ENCODE measurements at regions not wholly inside any gene's neighbourhood (a gene's known extent, or its start where the extent isn't known, plus 50 kb on each side); places are given as distances from the start of the nearest gene placed in this dataset.
"Not testable (repeated sequence)": the region's sequence is repeated elsewhere in the genome, so short reads cannot be mapped to it uniquely, and the experiment has no call there.

DNA sequence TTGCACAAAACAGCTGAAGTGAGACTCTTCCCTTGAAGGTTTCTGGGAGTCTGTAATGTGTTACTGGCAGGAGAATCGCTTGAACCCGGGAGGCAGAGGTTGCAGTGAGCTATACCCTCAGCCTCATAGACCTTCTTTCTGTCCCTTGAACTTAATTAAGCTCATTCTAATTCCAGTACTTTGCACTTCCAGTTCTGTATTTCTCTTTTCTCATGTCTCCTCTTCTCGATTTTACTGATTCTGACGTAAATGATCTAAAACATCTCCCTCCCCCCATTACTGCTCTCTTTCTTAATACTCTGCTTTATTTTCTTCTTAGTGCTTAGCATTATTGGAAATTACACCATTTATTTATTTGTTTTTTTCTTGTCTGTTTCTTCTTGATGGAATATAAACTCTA is 165.4 kb upstream of the P2RY1 start:
- Histone ChIP-seq H3K27ac (ENCODE audit: low read length) (no peak overlapping the region), H3K4me3 (ENCODE audit: low read depth in 1 of 2, low read length in 2 of 2) (no peak overlapping the region), H3K36me3 (ENCODE audit: control insufficient read depth in 1 of 2, insufficient read depth in 2 of 2, low read length in 2 of 2) (no peaks in the 10 kb centered on the region), H3K4me1 (ENCODE audit: control insufficient read depth in 1 of 2, insufficient read depth in 2 of 2, low read length in 2 of 2) (no peaks in the 10 kb centered on the region), H3K9me3 (ENCODE audit: control insufficient read depth in 1 of 2, low read length in 2 of 2) (no peaks in the 10 kb centered on the region), H3K27me3 (ENCODE audit: low read depth, low read length) (no peaks in the 10 kb centered on the region)

DNA sequence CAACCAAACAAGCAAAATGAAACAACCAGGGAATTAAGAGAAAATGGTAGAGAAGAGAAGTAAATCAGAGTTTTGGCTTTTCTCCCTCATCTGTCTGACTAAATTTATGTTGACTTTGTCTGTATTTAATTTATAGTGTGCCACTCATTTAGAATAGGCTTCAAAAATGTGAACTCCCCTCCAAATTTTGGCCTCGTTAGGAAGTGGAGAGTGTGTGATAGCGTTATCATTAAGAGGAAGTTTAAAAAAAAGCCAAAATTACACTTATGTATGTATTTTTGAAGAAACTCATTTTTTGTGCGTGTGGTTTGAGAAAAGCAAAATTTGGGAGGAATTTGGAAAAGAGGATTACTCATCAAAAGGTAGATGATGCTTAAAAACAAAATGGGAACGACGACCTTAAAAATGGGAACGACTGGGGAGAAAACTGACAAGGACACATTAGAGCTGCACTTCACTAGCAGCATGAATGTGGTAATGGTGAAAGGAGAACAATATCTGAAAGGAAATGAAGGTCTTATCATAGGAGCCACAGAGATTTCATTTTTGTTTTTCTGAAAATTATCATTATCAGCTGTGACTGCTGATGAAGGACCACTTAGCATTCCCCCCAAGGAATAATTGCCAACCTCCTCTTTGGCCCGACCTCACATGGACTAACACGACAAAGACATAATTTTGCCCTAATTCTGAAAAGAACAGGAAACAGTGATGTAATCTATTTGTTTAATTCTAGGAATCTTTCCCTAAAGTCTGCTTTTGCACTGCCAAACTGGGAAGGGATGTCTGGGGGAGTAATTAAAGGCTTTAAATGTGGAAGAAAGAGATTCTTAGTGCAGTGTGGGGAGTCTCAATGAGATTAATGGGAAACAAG is 163.2 kb upstream of the P2RY1 start:
- no peak overlapping the region for H3K27ac ChIP-seq (ENCODE audit: low read length)
- H3K27me3 ChIP-seq (ENCODE audit: low read depth, low read length): no peaks in the 10 kb centered on the region
- no peaks in the 10 kb centered on the region for H3K9me3 ChIP-seq (ENCODE audit: control insufficient read depth in 1 of 2, low read length in 2 of 2)
- no peaks in the 10 kb centered on the region for H3K4me1 ChIP-seq (ENCODE audit: control insufficient read depth in 1 of 2, insufficient read depth in 2 of 2, low read length in 2 of 2)
- no peaks in the 10 kb centered on the region for H3K36me3 ChIP-seq (ENCODE audit: control insufficient read depth in 1 of 2, insufficient read depth in 2 of 2, low read length in 2 of 2)
- no peak overlapping the region for H3K4me3 ChIP-seq (ENCODE audit: low read depth in 1 of 2, low read length in 2 of 2)

DNA sequence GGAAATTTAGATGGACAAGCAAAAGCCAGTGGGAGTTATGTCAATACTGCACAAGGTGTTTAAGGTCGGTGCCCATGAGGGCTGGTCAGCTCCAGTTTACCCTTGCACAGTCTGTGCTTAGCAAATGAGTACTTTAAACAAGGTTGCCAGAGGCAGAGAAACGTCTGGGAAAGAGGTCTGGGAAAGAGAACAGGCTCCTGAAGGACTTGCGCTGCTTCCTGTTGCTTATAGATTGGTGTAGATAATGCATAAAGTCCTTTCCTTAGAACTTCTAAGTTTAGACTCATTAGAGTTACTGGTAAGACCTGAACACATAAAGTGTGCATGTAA is 162.6 kb upstream of the P2RY1 start:
- Histone ChIP-seq H3K4me1 (ENCODE audit: control insufficient read depth in 1 of 2, insufficient read depth in 2 of 2, low read length in 2 of 2) (no peaks in the 10 kb centered on the region), H3K36me3 (ENCODE audit: control insufficient read depth in 1 of 2, insufficient read depth in 2 of 2, low read length in 2 of 2) (no peaks in the 10 kb centered on the region), H3K9me3 (ENCODE audit: control insufficient read depth in 1 of 2, low read length in 2 of 2) (no peaks in the 10 kb centered on the region), H3K27me3 (ENCODE audit: low read depth, low read length) (no peaks in the 10 kb centered on the region), H3K4me3 (ENCODE audit: low read depth in 1 of 2, low read length in 2 of 2) (no peak overlapping the region), H3K27ac (ENCODE audit: low read length) (no peak overlapping the region)

GRCh38 chr3:152676810-152677379 is 158.0 kb upstream of the P2RY1 start:
- no peaks in the 10 kb centered on the region for H3K36me3 ChIP-seq (ENCODE audit: control insufficient read depth in 1 of 2, insufficient read depth in 2 of 2, low read length in 2 of 2)

GRCh38 chr3:152677491-152677890 is 157.4 kb upstream of the P2RY1 start:
- H3K4me1 ChIP-seq (ENCODE audit: control insufficient read depth in 1 of 2, insufficient read depth in 2 of 2, low read length in 2 of 2): no peaks in the 10 kb centered on the region
- no peaks in the 10 kb centered on the region for H3K27me3 ChIP-seq (ENCODE audit: low read depth, low read length)
- no peak overlapping the region for H3K27ac ChIP-seq (ENCODE audit: low read length)
- no peak overlapping the region for H3K4me3 ChIP-seq (ENCODE audit: low read depth in 1 of 2, low read length in 2 of 2)
- H3K9me3 ChIP-seq (ENCODE audit: control insufficient read depth in 1 of 2, low read length in 2 of 2): no peaks in the 10 kb centered on the region
- no peaks in the 10 kb centered on the region for H3K36me3 ChIP-seq (ENCODE audit: control insufficient read depth in 1 of 2, insufficient read depth in 2 of 2, low read length in 2 of 2)

More at GRCh38 chr3:152676810-152677379, 158.0 kb upstream of the P2RY1 start:
- Histone ChIP-seq H3K9me3 (ENCODE audit: control insufficient read depth in 1 of 2, low read length in 2 of 2) (no peaks in the 10 kb centered on the region), H3K27ac (ENCODE audit: low read length) (no peak overlapping the region), H3K27me3 (ENCODE audit: low read depth, low read length) (no peaks in the 10 kb centered on the region), H3K4me3 (ENCODE audit: low read depth in 1 of 2, low read length in 2 of 2) (no peak overlapping the region), H3K4me1 (ENCODE audit: control insufficient read depth in 1 of 2, insufficient read depth in 2 of 2, low read length in 2 of 2) (no peaks in the 10 kb centered on the region)

- Histone ChIP-seq H3K9me3 (ENCODE audit: control insufficient read depth in 1 of 2, low read length in 2 of 2) (no peaks in the 10 kb centered on the region), H3K4me1 (ENCODE audit: control insufficient read depth in 1 of 2, insufficient read depth in 2 of 2, low read length in 2 of 2) (no peaks in the 10 kb centered on the region), H3K27me3 (ENCODE audit: low read depth, low read length) (no peaks in the 10 kb centered on the region), H3K4me3 (ENCODE audit: low read depth in 1 of 2, low read length in 2 of 2) (no peak overlapping the region), H3K36me3 (ENCODE audit: control insufficient read depth in 1 of 2, insufficient read depth in 2 of 2, low read length in 2 of 2) (no peaks in the 10 kb centered on the region), H3K27ac (ENCODE audit: low read length) (no peak overlapping the region)
Measured at GRCh38 chr3:152682477-152682876, 152.5 kb upstream of the P2RY1 start.

- Histone ChIP-seq H3K4me1 (ENCODE audit: control insufficient read depth in 1 of 2, insufficient read depth in 2 of 2, low read length in 2 of 2) (no peaks in the 10 kb centered on the region), H3K9me3 (ENCODE audit: control insufficient read depth in 1 of 2, low read length in 2 of 2) (no peaks in the 10 kb centered on the region)
Measured at GRCh38 chr3:152683521-152683999, 151.4 kb upstream of the P2RY1 start.

GRCh38 chr3:152684279-152684678 is 150.7 kb upstream of the P2RY1 start:
- Histone ChIP-seq H3K9me3 (ENCODE audit: control insufficient read depth in 1 of 2, low read length in 2 of 2) (no peaks in the 10 kb centered on the region), H3K27ac (ENCODE audit: low read length) (no peak overlapping the region), H3K4me1 (ENCODE audit: control insufficient read depth in 1 of 2, insufficient read depth in 2 of 2, low read length in 2 of 2) (no peaks in the 10 kb centered on the region), H3K36me3 (ENCODE audit: control insufficient read depth in 1 of 2, insufficient read depth in 2 of 2, low read length in 2 of 2) (no peaks in the 10 kb centered on the region), H3K27me3 (ENCODE audit: low read depth, low read length) (no peaks in the 10 kb centered on the region), H3K4me3 (ENCODE audit: low read depth in 1 of 2, low read length in 2 of 2) (no peak overlapping the region)

More at GRCh38 chr3:152683521-152683999, 151.4 kb upstream of the P2RY1 start:
- H3K36me3 ChIP-seq (ENCODE audit: control insufficient read depth in 1 of 2, insufficient read depth in 2 of 2, low read length in 2 of 2): no peaks in the 10 kb centered on the region
- no peaks in the 10 kb centered on the region for H3K27me3 ChIP-seq (ENCODE audit: low read depth, low read length)
- H3K4me3 ChIP-seq (ENCODE audit: low read depth in 1 of 2, low read length in 2 of 2): no peak overlapping the region
- no peak overlapping the region for H3K27ac ChIP-seq (ENCODE audit: low read length)

GRCh38 chr3:152688313-152688712 is 146.6 kb upstream of the P2RY1 start:
- H3K36me3 ChIP-seq (ENCODE audit: control insufficient read depth in 1 of 2, insufficient read depth in 2 of 2, low read length in 2 of 2): no peaks in the 10 kb centered on the region
- no peaks in the 10 kb centered on the region for H3K27me3 ChIP-seq (ENCODE audit: low read depth, low read length)
- no peak overlapping the region for H3K4me3 ChIP-seq (ENCODE audit: low read depth in 1 of 2, low read length in 2 of 2)
- H3K27ac ChIP-seq (ENCODE audit: low read length): no peak overlapping the region
- no peaks in the 10 kb centered on the region for H3K4me1 ChIP-seq (ENCODE audit: control insufficient read depth in 1 of 2, insufficient read depth in 2 of 2, low read length in 2 of 2)
- peaks cover 0 to 5% of the 10 kb centered on the region in 2 donors for H3K9me3 ChIP-seq (ENCODE audit: control insufficient read depth in 1 of 2, low read length in 2 of 2)

GRCh38 chr3:152692326-152692725 is 142.6 kb upstream of the P2RY1 start:
- H3K9me3 ChIP-seq (ENCODE audit: control insufficient read depth in 1 of 2, low read length in 2 of 2); H3K27me3 ChIP-seq (ENCODE audit: low read depth, low read length); H3K27ac ChIP-seq (ENCODE audit: low read length); H3K4me1 ChIP-seq (ENCODE audit: control insufficient read depth in 1 of 2, insufficient read depth in 2 of 2, low read length in 2 of 2); H3K36me3 ChIP-seq (ENCODE audit: control insufficient read depth in 1 of 2, insufficient read depth in 2 of 2, low read length in 2 of 2); H3K4me3 ChIP-seq (ENCODE audit: low read depth in 1 of 2, low read length in 2 of 2): not testable (repeated sequence)

GRCh38 chr3:152693521-152694250 is 141.2 kb upstream of the P2RY1 start:
- H3K4me3 ChIP-seq (ENCODE audit: low read depth in 1 of 2, low read length in 2 of 2); H3K36me3 ChIP-seq (ENCODE audit: control insufficient read depth in 1 of 2, insufficient read depth in 2 of 2, low read length in 2 of 2); H3K9me3 ChIP-seq (ENCODE audit: control insufficient read depth in 1 of 2, low read length in 2 of 2); H3K4me1 ChIP-seq (ENCODE audit: control insufficient read depth in 1 of 2, insufficient read depth in 2 of 2, low read length in 2 of 2); H3K27me3 ChIP-seq (ENCODE audit: low read depth, low read length); H3K27ac ChIP-seq (ENCODE audit: low read length): not testable (repeated sequence)

All from muscle layer of duodenum (tissue), 2 donors.